NCI-H2081 treated with DMSO at 0.1 percent for 48 hours (cell line): ENCODE measurements at regions not wholly inside any gene's neighbourhood (a gene's known extent, or its start where the extent isn't known, plus 50 kb on each side); places are given as distances from the start of the nearest gene placed in this dataset.

ENCODE experiments used
- DNase-seq: peaks from one replicate; lab custom pipeline; 2025; lab: John Stamatoyannopoulos, UW

- no peak for DNase-seq
Observed at GRCh38 chr2:239882781-239883180, 142.4 kb downstream of the NDUFA10 start.

GRCh38 chr2:239882331-239882732 is 142.8 kb downstream of the NDUFA10 start:
- no peak for DNase-seq

- no peak for DNase-seq
Observed at GRCh38 chr2:239881561-239882320, 143.4 kb downstream of the NDUFA10 start.

- DNase-seq: no peak
Observed at GRCh38 chr2:239881031-239881471, 144.1 kb downstream of the NDUFA10 start.

- DNase-seq: no peak
Observed at GRCh38 chr2:239880396-239880795, 144.7 kb downstream of the NDUFA10 start.

GRCh38 chr2:239879423-239880084 is 145.6 kb downstream of the NDUFA10 start:
- DNase-seq: no peak

GRCh38 chr2:239878686-239879085 is 146.5 kb downstream of the NDUFA10 start:
- no peak for DNase-seq

GRCh38 chr2:239876948-239877289 is 148.2 kb downstream of the NDUFA10 start:
- DNase-seq: no peak

GRCh38 chr2:239876271-239876947 is 148.7 kb downstream of the NDUFA10 start:
- no peak for DNase-seq

GRCh38 chr2:239874636-239875356 is 150.3 kb downstream of the NDUFA10 start:
- no peak for DNase-seq

- no peak for DNase-seq
Observed at GRCh38 chr2:239873656-239874635, 151.2 kb downstream of the NDUFA10 start.

GRCh38 chr2:239871481-239872435 is 153.4 kb downstream of the NDUFA10 start:
- DNase-seq: no peak

GRCh38 chr2:239870863-239871262 is 154.3 kb downstream of the NDUFA10 start:
- DNase-seq: no peak

- no peak for DNase-seq
Observed at GRCh38 chr2:239870276-239870675, 154.9 kb downstream of the NDUFA10 start.

GRCh38 chr2:239869272-239870155 is 155.6 kb downstream of the NDUFA10 start:
- DNase-seq: no peak

- no peak for DNase-seq
Observed at GRCh38 chr2:239868556-239869181, 156.5 kb downstream of the NDUFA10 start.

GRCh38 chr2:239866778-239867177 is 158.4 kb downstream of the NDUFA10 start:
- DNase-seq: no peak

- no peak for DNase-seq
Observed at GRCh38 chr2:239866350-239866749, 158.8 kb downstream of the NDUFA10 start.
